ENCODE measurements at regions not wholly inside any gene's neighbourhood (a gene's known extent, or its start where the extent isn't known, plus 50 kb on each side); places are given as distances from the start of the nearest gene placed in this dataset.

GRCh38 chr11:119782006-119782738 is 53.2 kb upstream of the NECTIN1 start:
- POLR2A ChIA-PET = no interaction called here
- DNase-seq (ENCODE audit: low read depth, low spot score) = no peak
- H3K9me3 ChIP-seq (ENCODE audit: control insufficient read depth, insufficient read depth, low read length) = peaks cover 11% of the 10 kb centered on the region
- no peak for TF ChIP-seq CTCF (IDR thresholded peaks at IDR 0.05; ENCODE audit: low read depth, low read length)
- CTCF ChIA-PET = no interaction called here
- H3K27me3 ChIP-seq (ENCODE audit: control insufficient read depth, insufficient read depth, low read length) = peaks cover 31% of the 10 kb centered on the region
- no peak overlapping the region for H3K4me3 ChIP-seq (ENCODE audit: low read depth, low read length)
- H3K27ac ChIP-seq (ENCODE audit: low read depth, low read length) = no peak overlapping the region

- ChIA-PET CTCF (no interaction called here), POLR2A (no interaction called here)
- DNase-seq (ENCODE audit: low read depth, low spot score) = no peak
- Histone ChIP-seq H3K4me3 (ENCODE audit: low read depth, low read length) (no peak overlapping the region), H3K27ac (ENCODE audit: low read depth, low read length) (no peak overlapping the region), H3K9me3 (ENCODE audit: control insufficient read depth, insufficient read depth, low read length) (peaks cover 11% of the 10 kb centered on the region), H3K27me3 (ENCODE audit: control insufficient read depth, insufficient read depth, low read length) (peaks cover 31% of the 10 kb centered on the region)
- TF ChIP-seq CTCF (IDR thresholded peaks at IDR 0.05; ENCODE audit: low read depth, low read length) = no peak
Measured at GRCh38 chr11:119780222-119780953, 51.4 kb upstream of the NECTIN1 start.

GRCh38 chr11:119779195-119780071 is 50.4 kb upstream of the NECTIN1 start:
- POLR2A ChIA-PET = no interaction called here
- Histone ChIP-seq H3K9me3 (ENCODE audit: control insufficient read depth, insufficient read depth, low read length) (peaks cover 10% of the 10 kb centered on the region), H3K27me3 (ENCODE audit: control insufficient read depth, insufficient read depth, low read length) (peaks cover 34% of the 10 kb centered on the region), H3K4me3 (ENCODE audit: low read depth, low read length) (no peak overlapping the region), H3K27ac (ENCODE audit: low read depth, low read length) (no peak overlapping the region)
- CTCF ChIA-PET = no interaction called here
- DNase-seq (ENCODE audit: low read depth, low spot score) = no peak
- no peak for TF ChIP-seq CTCF (IDR thresholded peaks at IDR 0.05; ENCODE audit: low read depth, low read length)
